ENCODE measurements at regions not wholly inside any gene's neighbourhood (a gene's known extent, or its start where the extent isn't known, plus 50 kb on each side); places are given as distances from the start of the nearest gene placed in this dataset.

DNA sequence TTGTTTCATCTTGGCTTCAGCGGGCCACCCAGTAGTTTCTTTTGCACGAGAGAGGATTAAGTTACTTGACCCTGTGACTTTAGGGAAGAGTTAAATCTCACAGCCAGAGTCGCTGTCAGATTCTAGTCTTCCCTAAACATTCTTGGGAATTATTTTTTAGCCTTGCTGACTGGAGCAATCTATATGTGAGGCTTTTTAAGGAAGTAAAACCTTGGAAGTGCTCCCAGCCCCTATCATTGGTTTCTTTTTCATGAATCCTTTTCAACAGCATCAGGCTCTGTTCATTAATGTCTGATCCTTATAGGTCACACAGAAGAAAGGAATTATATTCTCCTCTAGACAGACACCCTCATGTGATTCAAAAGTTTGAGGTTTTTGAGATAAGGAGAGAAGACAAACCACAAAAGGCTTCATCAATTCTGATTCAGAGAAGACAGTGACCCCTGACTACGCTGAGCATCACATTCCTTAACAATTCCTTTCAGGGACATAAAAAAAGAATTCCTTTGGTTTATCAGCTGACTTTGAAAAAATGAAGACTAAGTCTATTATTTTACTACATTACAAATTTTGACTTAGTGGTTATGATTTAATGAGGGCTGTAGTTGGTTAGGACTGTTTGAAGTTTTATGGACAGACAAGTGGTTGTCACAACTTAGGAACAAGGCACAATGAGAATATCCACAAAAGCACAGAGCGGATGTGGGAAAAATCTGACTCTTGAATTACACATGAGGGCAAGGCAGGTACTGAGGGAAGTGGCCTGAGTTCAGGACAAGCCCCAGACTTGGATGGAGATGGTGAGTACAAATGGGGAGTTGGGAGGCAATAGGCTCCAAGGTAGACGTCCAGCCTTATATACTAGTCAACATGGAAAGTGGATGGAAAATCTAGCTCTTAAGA, 171.1 kb upstream of the STT3B start:
- no peak for FAIRE-seq
- DNase-seq (ENCODE audit: insufficient read length, low spot score): peak; percentile 48

DNA sequence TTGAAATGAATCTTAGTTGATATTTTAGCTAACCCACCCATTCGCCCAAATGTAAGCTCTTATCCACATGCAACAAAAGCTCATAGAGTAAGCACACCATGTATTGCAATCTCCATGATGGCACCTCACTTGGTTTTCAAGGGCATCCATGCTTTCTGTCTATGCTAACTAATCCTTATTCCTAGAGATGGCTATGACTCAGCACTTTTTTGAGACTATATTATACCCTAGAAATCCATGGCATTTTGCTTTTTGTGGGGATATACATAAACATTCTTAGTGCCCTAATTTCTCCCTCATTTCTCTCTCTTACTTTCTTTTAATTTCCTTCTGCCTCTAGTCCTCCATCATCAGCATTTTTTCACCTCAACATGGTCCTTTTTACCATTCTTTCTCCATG, 168.5 kb upstream of the STT3B start:
- FAIRE-seq (no peak), DNase-seq (ENCODE audit: insufficient read length, low spot score) (no peak)

DNA sequence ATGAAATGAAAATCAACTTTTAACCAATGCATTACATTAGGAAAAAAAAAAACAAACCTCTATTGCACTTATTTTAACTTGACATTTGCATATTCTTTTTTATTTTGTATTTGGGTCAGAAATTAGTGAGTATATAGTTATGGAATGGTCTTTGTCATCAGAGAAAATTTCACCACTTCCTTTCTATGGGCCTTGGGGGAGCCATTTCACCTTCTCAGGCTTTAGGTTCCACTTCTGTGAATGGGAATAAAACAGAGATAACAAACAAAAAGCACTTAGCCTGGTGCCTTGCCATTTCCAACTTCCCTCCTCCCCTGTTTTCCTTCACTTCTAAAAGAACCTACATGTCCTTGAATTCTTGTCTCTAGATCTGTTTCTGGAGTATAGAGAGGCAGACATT, 168.0 kb upstream of the STT3B start:
- DNase-seq (ENCODE audit: insufficient read length, low spot score) (no peak), FAIRE-seq (no peak)

DNA sequence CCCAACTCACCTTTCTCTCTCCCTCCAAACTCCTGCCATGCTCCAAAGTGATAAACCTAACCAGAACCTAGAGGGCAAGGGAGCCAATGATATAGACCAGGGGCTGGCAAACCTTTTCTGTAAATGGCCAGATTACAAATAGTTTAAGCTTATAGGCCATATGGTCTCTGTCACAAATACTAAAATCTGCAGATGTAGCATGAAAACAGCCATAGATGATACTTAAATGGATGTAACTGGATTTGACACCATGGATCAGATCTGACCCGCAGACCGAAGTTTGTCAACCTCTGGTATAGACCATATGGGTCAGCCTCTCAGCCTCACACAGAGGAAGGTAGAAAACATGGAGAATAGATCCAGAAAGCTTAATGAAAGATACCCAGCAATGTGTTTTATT, 165.2 kb upstream of the STT3B start:
- FAIRE-seq (no peak), DNase-seq (ENCODE audit: insufficient read length, low spot score) (no peak)

DNA sequence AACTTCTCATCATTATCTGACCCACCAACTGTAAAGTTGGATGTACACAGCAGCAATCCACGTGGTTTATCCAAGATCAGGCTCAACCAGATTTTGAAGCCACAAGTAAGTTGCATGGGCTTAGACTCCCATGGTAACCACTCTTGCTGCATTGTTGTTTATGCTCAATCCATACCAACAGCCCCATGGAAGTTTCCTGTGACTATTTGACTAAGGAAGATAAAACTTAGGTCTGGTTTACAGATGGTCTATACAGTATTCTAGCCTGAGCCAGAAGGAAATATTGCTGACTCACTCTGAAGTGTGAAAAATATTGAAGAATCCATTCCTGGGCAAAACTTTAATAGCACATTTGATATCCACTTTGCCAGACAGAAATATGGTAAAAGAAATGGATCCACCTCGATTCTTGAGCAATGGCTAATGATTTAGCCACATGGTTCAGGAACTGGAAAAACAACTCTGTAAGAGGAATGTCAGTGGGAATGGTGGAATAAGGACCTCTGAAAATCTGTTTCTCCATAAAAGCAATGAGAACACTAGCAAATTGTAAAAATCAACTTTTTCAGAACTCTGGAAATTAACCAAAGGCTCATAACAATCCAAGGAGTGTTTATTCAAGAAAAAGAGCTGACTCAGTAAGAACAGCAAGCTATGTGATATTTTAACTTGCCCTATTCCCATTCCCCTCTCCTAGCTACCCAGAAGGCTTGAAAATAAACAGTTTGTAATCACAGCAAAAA, 162.9 kb upstream of the STT3B start:
- no peak for DNase-seq (ENCODE audit: insufficient read length, low spot score)
- FAIRE-seq: no peak

DNA sequence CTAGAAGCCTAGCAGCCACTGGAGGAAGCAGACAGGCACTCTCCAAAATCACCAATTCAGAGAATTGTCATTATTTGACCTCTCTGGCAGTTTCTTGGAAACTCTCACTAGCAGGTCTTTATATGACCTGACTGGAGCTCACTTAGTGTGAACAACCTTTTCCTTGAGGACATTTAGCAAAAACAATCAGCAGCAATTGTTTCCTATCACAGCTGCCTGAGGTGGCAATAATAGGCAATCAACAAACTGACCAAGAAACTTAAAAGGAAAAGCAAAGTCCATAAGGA, 162.4 kb upstream of the STT3B start:
- FAIRE-seq (no peak), DNase-seq (ENCODE audit: insufficient read length, low spot score) (no peak)

DNA sequence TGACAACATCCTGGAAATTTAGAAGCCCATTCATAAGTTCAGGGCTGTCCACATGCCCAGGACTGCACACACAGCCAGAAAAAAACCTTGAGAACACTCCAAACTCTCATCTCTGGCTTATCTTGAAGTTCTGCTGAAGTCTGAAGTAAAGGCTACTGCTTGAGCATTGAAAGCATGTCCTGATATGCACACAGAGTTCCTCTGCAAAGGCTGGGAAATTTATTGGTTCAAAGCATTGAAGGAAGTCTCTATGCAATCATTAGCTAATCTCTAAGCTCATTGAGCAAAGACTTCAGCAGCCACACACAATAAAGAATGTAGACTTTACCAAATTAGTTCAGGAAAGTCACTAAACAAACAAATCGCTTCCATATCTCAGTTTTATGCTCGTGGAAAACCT, 162.0 kb upstream of the STT3B start:
- FAIRE-seq (no peak), DNase-seq (ENCODE audit: insufficient read length, low spot score) (no peak)

DNA sequence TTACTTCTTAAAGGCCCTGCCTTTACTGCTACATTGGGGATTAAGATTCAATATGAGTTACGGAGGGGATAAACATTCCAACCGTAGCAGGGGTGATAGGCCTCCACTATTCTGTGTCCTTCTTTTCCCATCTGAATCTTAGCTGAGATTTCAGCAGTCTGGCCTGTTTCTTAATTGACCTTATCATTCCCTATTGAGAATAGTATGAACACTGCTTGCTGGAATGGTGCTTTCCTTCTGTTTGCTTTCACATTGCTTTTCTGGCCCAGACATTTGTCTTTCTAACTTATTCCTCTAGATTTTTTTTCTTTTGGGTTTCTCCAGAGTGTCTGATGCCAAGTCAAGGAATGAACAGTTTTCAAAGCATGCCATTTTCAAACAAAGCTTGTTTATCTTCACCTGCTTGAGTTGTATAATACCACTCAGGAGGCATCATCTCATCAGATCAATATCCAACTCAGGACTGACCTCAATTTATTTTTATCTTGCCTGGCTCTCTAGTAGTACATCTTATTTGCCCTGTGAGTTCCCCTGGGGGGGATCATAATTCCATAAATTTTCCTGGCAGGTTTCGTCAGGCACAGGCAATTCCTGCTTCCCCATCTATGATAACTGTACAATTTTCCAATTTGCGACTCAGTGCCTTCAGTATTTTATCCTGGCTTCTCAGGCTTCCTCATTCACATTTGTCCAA, 161.1 kb upstream of the STT3B start:
- FAIRE-seq (no peak), DNase-seq (ENCODE audit: insufficient read length, low spot score) (no peak)

DNA sequence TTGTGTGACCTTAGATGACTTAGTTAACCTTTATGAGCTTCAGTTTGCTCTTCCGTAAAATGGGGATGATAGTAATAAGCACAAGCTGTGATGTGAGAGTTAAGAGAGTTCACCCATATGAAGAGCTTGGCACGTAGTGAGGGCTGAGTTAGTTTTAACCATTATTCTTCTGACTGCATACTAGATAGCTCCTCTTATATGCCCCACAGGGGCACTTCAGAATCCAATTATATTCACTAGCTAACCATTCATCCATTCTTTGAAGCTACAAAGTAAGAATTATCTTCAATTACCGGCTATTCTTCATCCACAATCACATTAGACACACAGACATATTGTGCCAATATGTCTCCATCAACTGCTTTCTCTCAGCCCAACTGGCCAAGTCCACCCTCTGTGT, 159.0 kb upstream of the STT3B start:
- FAIRE-seq: no peak

DNA sequence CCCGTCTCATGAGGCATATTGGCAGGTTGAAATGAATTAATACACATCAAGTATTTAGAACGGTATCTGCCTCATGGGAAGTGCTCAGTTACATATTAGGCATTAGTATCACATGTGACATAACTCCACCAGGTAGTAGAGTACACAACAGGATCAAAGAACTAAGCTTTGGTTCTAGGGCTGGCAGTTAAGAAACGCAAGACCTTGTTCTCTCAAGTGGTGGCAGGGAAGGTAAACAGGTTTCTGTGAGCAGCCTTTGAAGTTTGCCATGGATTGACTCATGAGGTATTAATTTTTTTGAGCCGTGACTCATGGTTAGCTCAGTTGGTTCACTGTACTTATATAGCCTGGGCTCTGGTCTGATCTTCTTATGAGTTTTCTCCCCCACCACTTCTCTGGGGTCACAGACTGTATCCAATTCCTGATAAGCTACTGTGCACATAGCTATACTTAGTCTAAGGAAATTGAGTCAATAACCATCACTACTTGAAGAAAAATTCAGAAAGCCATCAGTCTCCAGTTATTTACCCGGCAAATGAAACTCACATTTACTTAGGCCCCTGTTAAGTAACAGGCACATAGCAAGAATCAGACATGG, 155.6 kb upstream of the STT3B start:
- FAIRE-seq: no peak
- peak; percentile 11 for DNase-seq (ENCODE audit: insufficient read length, low spot score)

More for the DNA sequence above, 159.0 kb upstream of the STT3B start:
- DNase-seq (ENCODE audit: insufficient read length, low spot score): no peak

DNA sequence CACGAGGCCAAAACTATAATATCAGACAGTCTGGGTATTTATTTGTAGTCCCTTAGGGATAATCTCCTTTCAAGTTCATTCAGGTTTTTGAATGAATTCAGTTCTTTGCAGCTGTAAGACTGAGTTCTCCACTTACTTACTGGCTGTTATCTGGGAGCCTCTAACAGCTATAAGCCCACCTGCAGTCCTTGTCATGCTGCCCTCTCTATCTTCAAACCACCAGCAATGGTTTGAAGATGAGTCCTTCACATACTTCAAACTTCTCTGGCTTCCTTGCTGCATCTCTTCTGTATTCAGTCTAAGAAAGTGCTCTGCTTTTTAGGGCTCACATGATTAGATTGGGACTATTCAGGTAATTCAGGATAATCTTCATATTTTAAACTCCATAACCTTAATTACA, 154.5 kb upstream of the STT3B start:
- FAIRE-seq (no peak), DNase-seq (ENCODE audit: insufficient read length, low spot score) (no peak)

DNA sequence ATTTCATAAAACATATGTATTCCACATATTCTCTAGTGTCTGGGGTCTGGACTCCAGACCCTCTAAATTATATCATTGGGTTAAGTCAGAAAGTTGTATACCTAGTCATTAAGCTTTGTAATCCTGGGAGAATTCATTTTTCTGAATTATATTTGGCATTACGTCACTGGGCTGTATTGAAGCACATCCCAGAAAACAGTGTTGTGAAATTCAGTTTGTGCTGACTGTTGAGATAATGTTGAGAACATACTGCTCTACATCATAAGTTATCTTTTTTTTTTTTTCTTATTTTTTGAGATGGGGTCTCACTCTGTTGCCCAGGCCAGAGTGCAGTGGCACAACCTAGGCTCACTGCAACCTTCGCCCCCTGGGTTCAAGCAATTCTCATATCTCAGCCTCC, 153.1 kb upstream of the STT3B start:
- no peak for DNase-seq (ENCODE audit: insufficient read length, low spot score)
- FAIRE-seq: no peak

DNA sequence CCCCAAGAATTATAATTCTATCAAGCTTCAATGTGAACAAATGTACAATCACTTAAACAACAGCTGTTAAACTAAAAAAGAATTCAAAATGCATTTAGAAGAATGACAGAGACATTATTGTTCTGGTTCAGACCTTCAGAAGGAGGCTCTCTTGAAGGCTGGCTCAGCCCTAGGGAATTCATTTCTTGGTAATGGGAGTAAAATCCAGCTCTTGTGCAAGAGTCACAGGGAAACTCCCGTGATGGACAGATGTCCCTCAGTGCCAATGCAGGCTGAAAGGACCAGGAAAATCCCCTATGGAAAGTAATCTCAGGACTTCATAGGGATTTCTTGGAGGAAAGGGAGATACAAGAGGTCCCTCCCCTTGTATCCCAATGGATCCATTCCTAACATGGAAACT, 149.9 kb upstream of the STT3B start:
- DNase-seq (ENCODE audit: insufficient read length, low spot score): no peak
- no peak for FAIRE-seq

DNA sequence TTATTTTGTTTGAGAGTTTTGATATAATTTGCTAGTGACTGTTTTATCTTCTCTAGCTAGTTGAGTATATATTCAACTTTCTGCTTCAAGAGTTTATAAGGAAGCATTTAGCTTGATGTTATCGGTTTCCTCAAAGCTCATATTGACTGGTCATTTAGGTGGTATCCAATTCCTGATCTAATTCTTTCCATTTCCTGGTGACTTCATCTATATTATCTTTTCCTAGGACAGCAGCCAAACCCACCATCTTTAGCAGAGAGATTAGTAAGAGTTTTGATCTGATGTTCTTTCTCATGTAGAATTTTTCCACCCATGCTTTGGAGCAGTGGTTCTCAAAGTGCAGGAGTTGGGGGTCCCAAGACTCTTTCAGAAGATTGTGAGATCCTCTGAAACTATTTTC, 148.6 kb upstream of the STT3B start:
- FAIRE-seq (no peak), DNase-seq (ENCODE audit: insufficient read length, low spot score) (no peak)

DNA sequence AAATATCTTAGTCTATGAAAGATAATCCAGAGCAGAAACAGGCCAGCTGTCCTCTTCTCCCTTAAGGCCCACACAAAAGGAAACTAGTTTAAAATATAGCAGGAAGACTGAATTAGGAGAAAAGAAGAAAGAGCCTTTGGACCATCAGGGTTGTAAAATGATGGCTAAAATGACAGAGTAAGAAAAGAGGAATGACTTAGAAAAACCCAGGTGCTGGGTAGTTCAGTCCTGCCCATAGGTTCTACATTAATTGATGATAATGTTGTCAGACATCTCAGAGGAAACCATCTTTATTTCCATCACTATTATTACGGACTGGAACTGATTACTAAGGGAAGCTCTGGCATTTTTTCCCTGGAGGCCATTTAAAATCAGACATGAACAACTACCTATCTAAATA, 142.8 kb upstream of the STT3B start:
- FAIRE-seq: no peak
- DNase-seq (ENCODE audit: insufficient read length, low spot score): no peak

DNA sequence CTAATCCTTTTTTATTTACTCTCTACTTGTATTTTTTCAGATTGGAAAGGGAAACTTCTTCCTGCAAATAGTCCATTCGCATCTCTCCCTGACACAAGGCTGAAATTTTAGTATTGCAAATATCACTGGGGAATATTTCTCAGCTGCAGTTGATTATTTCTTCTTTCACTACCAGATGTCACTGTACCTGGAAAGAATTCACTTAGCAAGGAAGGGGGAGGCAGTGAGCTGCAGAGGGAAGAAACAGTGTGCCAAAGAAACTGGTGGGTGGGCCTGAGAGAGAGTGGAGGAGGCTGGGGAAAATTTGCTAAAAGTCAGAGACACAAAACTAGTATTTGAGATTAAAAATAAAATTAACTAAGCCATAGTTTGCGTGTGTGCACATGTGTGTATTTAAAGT, 142.3 kb upstream of the STT3B start:
- DNase-seq (ENCODE audit: insufficient read length, low spot score): no peak
- no peak for FAIRE-seq

DNA sequence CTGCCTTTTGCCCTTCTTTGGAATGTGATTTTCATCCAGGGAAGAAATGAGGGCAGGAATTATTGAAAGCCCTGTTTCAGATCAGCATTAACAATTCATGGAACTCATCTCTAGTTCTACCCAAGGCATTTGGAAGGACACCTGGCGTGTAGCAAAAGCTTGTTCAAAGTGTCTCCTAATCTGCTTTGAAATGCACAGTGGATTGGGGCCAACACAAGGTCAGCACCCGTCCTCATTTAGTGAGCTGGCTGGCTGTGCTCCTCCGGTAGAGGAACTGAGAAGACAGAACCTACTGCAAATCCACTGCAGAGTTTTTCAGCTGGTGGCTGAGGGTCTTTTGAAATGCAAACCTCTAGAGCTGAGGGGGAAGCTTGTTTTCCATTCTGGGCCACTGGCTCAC, 141.6 kb upstream of the STT3B start:
- DNase-seq (ENCODE audit: insufficient read length, low spot score) (no peak), FAIRE-seq (no peak)

DNA sequence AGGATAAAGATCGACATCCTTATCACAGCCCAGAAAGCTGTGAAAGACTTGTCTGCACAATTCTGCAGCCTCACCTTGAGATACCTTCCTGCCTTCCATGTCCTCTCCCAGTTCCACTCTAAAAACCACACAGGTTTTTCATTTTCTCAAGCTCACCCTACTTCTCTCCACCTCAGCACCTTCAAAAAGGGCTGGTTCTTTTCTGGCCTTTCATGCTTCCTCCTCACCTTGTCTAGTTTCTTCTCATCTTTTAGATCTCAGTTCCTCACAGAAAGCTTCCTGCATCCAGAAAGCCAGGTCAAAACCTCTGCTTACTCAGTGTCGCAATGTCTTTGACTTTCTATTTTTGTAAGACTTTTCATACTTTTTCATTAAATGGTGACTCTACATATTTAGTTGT, 140.2 kb upstream of the STT3B start:
- no peak for DNase-seq (ENCODE audit: insufficient read length, low spot score)
- no peak for FAIRE-seq

DNA sequence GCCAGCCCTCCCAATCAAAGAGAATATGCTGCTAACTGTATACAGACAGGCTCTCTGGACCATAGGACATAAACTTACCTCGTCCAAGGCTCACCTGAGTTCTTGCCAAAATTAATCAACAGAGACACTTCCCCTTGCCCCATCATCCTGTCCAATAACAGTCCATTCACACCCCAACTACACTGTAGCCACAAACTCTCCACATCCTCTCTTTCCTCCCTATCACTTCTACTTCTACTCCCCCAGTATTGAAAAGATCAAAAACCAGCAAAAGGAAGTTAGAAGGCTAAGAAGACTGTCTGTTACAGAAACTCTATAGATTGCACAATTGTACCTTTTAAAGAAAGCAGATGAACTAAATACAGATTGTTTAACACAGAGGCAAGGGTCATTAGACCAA, 133.5 kb upstream of the STT3B start:
- no peak for DNase-seq (ENCODE audit: insufficient read length, low spot score)
- FAIRE-seq: no peak

DNA sequence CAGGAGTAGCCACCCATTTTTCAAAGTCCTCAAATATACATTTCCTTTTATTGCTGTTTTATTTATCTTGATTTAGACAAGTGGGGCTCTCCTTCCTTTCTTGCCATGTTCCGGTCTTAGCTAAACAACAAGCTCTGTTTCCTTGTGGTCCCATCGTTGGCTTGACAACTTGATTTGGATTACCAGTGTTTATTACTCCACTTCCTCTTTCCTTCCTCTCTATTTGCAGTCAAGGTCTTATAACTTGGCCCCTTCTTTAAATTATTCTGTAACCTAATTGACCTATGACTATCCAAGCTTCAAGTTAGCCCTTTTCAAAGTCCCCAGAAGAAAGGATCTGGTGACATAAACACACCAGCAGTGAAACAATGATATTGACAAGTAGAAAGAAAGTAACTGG, 130.6 kb upstream of the STT3B start:
- FAIRE-seq: no peak
- DNase-seq (ENCODE audit: insufficient read length, low spot score): no peak

DNA sequence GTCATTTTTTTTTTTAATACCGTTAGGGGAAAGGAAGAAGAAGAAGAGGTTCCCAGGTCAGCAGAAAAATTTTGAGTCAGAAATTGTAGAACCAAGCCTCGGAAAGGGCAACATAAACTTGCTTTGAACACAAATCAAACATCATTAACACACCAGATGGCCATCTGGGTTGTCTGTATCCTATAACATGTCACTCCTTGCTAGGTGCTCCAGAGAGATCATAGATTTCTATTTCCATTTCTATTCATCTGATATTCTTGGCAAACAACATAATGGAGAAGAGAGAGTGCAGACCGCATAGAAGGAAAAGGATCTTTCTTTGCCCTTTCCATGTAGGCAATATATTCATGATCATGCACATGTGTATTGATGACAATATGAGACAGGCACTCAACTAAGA, 129.5 kb upstream of the STT3B start:
- FAIRE-seq: no peak
- no peak for DNase-seq (ENCODE audit: insufficient read length, low spot score)

Data from HTR-8/SVneo (cell line).